ENCODE measurements at regions not wholly inside any gene's neighbourhood (a gene's known extent, or its start where the extent isn't known, plus 50 kb on each side); places are given as distances from the start of the nearest gene placed in this dataset.

- no peak for TF ChIP-seq CTCF (IDR thresholded peaks at IDR 0.05; ENCODE audit: poor library complexity, severe bottlenecking)
- no peak for TF ChIP-seq EP300 (conservative IDR thresholded peaks at IDR 0.05; ENCODE audit: poor library complexity, severe bottlenecking)
- TF ChIP-seq POLR2AphosphoS5 (IDR thresholded peaks at IDR 0.05), result no peak
- no peak for TF ChIP-seq MXI1 (conservative IDR thresholded peaks at IDR 0.05; ENCODE audit: poor library complexity, severe bottlenecking)
- TF ChIP-seq RAD21 (conservative IDR thresholded peaks at IDR 0.05), result no peak
- no peak for TF ChIP-seq EZH2 (IDR thresholded peaks at IDR 0.05; ENCODE audit: borderline replicate concordance, insufficient read depth, low read length, poor library complexity, severe bottlenecking)
- TF ChIP-seq TAF1 (IDR thresholded peaks at IDR 0.05; ENCODE audit: low read depth), result no peak
- TF ChIP-seq, protein P1, sequence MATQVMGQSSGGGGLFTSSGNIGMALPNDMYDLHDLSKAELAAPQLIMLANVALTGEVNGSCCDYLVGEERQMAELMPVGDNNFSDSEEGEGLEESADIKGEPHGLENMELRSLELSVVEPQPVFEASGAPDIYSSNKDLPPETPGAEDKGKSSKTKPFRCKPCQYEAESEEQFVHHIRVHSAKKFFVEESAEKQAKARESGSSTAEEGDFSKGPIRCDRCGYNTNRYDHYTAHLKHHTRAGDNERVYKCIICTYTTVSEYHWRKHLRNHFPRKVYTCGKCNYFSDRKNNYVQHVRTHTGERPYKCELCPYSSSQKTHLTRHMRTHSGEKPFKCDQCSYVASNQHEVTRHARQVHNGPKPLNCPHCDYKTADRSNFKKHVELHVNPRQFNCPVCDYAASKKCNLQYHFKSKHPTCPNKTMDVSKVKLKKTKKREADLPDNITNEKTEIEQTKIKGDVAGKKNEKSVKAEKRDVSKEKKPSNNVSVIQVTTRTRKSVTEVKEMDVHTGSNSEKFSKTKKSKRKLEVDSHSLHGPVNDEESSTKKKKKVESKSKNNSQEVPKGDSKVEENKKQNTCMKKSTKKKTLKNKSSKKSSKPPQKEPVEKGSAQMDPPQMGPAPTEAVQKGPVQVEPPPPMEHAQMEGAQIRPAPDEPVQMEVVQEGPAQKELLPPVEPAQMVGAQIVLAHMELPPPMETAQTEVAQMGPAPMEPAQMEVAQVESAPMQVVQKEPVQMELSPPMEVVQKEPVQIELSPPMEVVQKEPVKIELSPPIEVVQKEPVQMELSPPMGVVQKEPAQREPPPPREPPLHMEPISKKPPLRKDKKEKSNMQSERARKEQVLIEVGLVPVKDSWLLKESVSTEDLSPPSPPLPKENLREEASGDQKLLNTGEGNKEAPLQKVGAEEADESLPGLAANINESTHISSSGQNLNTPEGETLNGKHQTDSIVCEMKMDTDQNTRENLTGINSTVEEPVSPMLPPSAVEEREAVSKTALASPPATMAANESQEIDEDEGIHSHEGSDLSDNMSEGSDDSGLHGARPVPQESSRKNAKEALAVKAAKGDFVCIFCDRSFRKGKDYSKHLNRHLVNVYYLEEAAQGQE (IDR thresholded peaks at IDR 0.05; ENCODE audit: borderline replicate concordance), result no peak
Observed at GRCh38 chr1:163450986-163451385, 129.2 kb downstream of the NUF2 start.

Data from neural cell (in vitro differentiated cells).